RCC 7860 (cell line): ENCODE measurements at regions not wholly inside any gene's neighbourhood (a gene's known extent, or its start where the extent isn't known, plus 50 kb on each side); places are given as distances from the start of the nearest gene placed in this dataset.
"Not testable (repeated sequence)": the region's sequence is repeated elsewhere in the genome, so short reads cannot be mapped to it uniquely, and the experiment has no call there.

Experiments
- DNase-seq: peaks from one replicate; pipeline ENCODE4 v3.0.0-alpha.2; 2015; ENCODE audit warnings: low spot score
- FAIRE-seq: peaks from 2 replicates; lab custom pipeline; 2012; peaks lifted over from hg19 to GRCh38; lab: Jason Lieb, UNC

DNA sequence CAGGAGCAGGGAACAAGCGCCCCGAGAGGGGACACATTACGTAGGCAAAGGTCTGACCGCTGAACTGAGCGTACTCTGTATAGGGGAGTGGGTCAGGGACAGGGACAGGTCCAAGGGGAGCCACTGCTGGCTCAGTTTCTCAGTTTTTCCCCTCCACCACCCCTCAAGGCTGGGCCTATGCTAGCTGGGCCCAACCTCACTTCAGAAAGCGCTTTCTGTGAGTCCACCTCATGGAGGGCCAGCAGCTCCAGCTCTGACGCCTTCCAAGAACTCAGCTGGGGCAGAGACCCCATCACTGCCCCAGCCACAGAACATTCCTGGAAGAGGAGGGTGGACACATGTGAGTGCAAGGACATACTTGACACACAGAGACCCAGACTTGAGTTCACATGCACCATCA lies 242.0 kb downstream of the FOXD2 start:
- no peak for FAIRE-seq

DNA sequence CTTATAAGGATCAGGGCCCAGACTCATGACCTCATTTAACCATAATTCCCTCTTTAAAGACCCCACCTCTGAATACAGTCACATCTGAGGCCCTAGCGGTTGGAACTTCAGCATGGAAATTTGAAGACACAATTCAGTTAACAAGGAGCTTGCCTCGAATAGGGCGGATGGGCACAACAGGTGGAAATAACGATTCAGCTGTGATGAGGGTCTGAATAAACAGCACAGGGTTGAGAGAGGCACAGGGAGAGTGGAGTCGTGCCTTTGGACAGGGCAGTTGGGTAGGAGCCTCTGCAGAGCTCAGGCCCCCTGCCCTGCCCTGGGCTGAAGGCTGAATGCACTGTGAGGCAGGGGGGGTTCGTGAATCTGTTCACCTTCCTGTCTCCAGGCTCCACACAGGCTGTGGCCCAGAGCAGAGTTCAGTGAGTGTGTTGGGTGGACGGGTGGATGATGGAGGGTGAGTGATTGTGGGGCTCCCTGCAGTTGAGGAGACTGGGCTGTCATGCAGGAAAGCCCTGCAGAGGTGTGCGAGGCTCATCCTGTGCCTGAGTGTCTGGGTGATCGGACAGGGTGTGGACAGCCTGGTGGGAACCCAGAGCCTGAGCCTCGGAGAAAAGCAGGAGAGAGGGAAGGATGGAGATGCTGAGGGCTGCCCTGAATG lies 243.1 kb downstream of the FOXD2 start:
- no peak for DNase-seq
- FAIRE-seq, result no peak

More for the DNA sequence above, 242.0 kb downstream of the FOXD2 start:
- no peak for DNase-seq

DNA sequence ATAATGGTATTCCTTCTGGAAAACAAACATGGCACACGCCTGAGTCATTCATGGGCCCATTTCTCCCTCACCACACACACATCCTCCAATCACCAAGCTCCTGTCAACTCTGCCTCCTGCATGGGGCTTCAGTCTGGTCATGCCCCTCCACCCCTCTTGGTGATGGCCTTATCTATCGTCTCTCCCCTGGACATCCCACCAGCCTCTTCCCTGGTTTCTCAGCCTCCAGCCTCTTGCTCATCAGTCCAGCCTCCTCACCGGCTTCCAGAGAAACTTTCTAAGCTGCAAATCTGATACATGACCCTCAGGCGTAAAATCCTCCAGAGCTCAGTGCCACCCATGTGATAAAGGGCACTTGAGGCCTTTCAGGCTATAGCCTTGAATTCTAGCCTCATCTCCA lies 243.9 kb downstream of the FOXD2 start:
- FAIRE-seq (no peak), DNase-seq (no peak)

DNA sequence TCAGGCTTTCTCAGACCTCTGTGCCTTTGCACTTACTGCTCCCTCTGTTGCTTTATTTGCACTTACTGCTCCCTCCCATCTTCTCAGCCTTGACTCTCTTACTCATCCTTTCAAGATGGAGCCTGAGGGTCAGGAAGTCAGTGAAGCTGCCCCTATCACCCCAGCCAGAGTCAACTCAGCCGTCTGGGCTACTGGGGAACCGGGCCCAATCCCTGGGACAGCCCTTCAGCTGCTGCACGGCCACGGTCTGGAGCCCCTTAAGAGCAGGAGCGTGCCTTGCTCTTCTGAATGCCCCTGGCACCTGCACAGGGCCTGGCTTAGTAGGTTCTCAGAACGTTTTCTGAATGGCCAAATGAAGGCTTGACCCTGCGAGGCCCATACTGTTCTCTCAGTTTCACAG lies 244.4 kb downstream of the FOXD2 start:
- FAIRE-seq (no peak), DNase-seq (no peak)

DNA sequence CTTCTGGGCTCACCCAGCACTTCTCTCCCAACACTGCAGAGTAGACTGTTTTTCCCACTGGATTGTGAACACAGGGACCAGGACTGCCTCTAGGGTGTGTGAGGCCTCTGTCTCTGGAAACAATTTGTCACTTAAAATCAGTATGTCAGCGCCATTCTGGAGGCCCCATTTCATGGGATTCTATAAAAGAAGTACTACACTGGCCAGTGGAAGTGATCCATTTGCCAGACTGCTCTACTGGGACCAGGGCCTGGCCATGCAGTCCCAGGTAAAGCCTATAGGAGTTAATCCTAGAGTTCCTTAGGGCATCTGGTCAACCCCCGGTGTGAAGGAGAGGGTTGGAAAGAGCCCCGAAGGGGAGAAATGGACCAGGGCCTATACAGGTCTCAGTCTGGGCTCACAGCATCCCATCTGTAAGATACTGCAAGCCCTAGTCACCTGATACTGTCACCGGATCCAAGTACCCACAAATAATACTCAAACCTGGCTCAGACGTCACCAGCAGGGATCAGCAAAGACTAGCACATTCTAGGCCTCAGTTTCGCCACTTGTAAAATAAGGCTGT lies 245.0 kb downstream of the FOXD2 start:
- DNase-seq, result no peak
- FAIRE-seq, result no peak

DNA sequence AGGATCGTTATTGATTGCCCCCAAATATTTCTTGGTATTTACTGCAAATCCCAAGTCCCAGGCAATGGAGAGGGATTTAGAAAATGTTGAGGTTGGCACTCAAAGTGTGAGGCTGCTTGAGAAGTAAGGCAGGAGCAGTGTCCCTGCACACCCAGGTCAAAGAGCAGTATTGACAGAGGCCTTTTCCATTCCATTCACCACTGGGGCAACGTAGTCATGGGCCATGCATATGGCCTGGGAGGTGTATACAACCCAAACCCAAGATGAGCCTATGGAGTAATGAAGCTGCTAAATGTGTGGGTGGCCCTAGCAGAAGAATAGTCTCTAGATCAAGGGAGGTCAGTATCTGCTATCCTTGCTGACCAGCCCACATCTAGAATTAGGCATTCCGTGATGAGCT lies 245.6 kb downstream of the FOXD2 start:
- DNase-seq (no peak), FAIRE-seq (no peak)

DNA sequence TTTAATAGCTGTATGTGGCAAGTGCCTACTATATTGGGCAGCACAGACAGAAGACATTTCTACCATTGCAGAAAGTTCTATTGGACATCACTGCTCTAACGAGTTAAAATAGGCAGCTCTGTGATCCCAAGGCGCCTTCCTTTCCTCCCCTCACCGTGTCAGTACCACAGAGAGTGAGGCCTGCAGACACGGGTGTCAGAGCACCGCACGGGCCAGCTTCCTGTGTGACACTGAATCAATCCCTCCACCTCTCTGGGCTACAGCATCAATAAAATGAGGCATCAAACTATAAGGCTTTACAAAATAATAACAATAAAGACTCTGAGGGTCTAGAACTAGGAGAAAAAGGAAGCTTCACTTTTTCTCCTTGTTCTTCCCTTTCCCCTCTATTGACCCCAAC lies 246.7 kb downstream of the FOXD2 start:
- FAIRE-seq, result no peak
- no peak for DNase-seq

DNA sequence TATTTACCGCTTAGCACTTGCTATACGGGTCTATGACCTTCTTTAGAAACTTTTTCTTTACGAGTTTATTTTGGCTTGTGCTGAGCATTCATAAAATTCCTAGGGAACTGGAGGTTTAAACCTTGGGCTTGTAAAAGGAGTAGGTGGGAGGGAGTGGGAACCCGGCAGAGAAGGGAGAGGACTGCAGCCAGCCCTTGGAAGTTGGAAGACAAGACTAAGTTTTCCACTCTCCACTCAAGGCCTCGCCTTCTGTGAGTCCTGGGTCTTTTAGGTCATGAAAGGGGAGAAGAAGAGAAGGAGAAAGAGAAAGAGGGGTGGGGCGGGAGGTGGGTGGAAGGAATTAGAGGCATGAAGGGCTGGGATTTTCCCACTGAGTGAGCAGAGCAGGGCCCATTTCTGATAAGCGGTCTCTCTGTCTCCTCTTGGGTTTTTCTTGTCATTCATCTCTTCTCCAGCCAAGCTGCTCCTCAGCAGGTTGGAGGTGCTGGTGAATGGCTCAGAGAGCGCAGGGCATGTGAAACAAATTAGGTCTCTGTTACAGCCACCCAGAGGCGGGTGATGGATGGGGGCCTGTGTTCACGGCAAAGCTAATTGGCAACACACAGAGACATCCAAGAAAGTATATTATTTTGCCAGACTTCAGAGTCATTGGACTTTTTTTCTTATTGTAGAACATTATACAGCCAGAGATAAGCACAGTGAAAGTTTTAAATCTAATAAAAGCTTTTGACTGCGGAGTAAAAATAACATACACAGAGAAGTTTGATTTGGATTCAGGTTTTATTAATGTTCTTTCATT lies 247.3 kb downstream of the FOXD2 start:
- DNase-seq (no peak), FAIRE-seq (no peak)

DNA sequence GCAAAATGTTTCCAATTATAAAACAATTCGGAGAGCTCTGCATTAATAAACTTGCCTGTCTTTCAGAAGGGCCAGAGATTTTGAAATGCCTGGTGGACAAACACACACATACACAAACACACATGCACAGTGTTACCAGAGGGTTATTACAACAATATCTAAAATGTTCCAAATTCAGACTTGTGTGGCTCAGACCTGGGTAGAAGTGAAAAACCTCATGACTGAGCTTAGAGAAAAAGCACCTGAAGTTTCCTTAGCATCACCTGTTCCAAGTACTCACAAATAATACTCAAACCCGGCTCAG lies 247.9 kb downstream of the FOXD2 start:
- DNase-seq (no peak), FAIRE-seq (no peak)

DNA sequence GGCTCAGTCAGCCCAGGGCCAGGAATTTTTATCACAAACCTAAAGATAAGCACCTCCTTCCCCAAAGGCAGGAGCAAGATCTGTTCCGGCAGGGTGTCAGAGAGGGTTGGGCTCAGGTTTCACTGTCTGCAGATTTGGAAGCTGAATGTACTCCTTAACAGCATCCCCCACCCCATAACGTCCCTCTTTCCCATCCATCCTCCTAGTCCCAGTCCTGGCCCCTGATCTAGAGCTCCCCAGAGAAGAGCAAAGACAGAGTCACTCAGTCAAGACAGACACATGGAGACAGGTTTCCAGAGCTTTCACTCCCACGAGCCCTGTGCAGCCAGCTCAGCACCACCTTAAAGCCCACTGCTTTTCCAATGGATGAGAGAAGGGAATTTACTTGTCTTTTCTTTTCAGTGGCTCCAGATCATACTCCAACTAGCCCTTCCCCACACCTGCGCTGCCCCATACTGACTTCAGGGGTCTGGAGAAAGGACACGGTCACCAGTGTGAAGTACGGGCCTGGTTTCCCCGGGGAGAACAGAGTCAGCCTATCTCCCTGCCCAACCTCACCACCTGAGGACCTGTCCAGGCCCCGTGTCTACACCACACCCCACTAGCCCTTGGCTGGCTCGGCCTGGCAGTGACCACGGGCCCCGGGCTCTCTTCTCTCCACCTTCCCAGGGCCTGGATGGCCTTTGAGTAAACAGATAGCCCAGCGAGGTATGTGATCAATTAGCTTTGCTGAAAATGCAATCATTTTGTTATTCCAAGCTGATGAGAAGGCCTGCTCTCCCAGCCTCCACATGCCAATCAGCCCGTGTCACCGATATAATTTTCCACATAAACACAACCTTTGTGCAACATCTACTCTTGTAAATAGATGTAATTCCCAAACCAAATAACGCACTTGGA lies 249.1 kb downstream of the FOXD2 start:
- FAIRE-seq, result no peak
- DNase-seq, result no peak

DNA sequence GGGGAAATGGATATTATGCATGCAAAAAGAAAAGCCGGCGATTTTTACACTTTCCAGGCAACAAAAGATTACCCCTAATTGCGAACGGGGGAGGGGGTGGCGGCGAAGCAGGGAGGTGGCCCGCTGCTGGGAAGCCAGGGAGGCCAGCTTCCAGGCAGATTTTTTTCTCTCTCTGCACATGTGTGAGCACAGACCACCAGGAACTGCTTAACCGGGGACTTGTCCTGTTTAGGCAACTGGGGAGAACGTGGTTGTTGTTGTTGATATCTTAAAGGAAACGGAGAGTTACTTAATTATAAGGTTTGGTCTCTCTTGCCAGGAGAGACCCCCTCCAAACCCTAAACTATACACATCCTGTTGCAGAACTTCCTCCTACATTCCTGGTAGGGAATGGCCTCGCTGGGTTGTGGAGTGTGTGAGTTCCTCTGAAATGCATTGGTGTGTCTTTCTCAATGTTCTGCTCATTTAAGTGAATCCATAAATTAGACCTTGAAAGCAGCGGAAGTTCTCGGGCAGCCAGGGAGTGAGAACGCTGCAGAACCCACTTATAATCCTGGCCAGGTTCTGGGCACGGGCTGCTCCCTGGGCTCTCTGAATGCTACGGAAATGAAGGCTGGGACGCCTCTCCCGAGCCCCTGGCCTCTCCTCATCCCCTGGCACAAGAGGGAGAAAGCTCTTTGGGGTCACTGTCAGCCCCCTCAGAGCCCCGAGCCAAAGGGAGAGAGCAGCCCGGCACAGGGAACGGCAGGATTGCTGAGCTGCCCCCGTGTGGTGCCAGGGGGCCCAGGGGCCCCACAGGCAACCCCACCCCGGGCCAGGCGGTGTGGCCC lies 250.0 kb downstream of the FOXD2 start:
- FAIRE-seq, result no peak
- no peak for DNase-seq

DNA sequence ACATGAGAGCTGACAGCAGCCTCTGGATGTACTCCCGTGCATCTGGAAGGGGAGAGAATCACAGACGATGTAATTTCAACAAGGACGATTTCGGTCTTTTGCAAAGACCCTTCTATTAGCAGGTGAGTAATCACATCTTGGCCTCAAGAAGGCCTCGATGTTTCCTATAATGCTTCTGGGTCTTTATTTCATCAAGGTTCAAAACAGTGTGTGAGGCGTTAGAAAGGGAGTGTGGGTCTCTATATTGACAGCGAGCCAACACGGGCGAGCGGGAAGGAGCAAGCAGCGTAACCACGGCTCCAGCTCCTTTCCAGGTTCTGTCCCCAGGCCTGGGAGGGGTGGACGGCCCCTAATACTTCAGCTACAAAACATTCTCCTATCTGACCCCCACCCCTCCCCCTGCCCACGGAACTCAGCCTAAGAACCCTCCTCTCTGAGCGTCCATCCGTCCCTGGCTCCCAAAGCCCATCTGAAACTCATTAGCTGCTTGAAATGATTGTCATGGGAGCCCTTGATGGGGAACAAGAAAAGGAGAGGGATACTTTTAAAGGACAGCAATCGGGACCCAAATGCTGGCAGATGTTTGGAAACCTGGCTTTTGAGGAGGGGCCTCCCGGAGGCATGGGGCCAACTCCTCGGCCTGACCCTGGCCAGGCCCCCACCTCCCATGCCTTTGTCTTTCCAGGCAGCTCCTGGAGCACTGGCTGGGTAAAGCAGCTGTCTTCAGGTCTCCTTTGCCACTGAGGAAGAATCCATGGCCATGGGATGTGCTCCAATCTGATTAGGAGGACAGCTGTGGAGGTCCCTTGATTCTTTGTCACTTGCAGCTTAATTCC lies 250.8 kb downstream of the FOXD2 start:
- DNase-seq, result no peak
- FAIRE-seq, result no peak

DNA sequence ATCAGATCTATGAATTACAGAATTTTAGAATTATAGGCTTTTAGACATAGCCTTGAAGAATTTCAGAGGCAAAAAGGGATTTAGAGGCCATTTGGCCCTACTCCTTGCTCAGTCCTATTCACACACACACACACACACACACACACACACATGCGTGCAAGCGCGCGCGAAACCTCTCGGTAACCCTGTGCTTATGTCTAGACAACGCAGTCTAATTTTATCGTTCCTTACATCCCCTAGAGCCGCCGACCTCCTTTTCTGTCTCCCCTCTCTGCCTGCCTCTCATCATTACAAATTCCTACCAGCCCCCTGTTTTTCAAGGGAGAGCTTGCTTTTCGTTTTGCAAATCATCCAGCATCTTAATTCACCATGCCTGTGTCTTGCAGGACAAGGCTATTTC lies 252.1 kb downstream of the FOXD2 start:
- no peak for DNase-seq
- no peak for FAIRE-seq

DNA sequence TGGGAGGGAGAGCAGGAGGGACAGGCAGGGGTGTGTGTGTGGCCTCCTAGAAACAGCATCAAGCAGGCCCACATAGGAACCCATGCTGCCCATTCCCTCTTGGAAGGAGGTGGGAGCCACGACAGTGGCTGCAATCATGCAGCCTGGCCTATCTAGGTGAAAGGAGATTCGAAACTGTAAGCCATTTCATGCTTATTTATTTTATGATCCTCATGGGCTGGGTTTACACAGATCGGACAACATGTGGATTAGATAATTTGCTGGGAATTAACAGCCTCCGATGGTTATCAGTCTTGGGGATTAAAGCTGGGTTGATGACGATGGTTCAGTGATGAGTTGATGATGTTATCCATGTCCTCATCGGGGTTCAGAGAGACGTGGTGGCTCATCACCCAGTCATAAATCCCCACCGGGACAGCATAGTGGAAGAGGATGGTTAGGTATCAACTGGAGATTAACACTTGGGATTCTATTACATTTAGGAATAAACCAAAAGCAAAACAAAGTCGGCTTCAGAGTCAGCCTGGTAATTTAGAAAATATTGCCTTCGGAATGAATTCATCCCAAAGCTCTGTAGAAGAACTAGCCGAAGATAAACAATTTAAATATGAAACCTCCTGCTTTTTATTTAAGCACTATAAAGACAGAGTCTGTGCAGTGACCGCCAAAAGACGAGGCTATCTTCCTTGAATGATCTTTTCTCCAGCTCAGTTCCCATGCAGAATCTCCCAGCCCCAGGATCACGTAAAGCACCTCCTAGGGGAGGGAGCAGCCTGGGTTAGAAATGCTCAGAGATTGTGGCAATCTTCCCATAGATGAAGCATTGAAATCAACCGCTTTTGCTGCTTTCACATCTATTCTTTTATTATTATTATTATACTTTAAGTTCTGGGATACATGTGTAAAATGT lies 252.8 kb downstream of the FOXD2 start:
- DNase-seq, result no peak
- no peak for FAIRE-seq

DNA sequence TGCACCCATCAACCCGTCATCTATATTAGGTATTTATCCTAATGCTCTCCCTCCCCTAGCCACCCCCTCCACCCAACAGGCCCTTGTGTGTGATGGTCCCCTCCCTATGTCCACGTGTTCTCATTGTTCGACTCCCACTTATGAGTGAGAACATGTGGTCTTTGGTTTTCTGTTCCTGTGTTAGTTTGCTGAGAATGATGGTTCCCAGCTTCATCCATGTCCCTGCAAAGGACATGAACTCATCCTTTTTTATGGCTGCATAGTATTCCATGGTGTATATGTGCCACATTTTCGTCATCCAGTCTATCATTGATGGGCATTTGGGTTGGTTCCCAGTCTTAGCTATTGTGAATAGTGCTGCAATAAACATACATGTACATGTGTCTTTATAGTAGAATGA lies 253.4 kb downstream of the FOXD2 start:
- DNase-seq, FAIRE-seq: not testable (repeated sequence)

DNA sequence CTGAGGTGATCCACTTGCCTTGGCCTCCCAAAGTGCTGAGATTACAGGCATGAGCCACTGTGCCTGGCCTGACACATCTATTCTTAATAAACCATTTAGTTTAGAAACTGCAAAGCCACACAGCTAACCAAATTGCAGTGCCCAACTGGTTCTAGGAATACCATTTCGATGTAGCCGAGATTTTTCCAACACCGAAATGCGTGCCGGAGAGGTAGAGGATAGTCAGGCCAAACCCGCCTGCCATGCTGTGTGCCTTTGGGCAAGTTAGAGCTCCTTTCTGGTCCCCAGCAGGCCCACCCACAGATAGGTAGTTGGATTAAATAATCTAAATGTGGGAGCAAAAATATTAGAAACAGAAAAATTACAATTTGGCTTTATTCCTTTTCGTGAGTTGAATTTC lies 254.4 kb downstream of the FOXD2 start:
- FAIRE-seq, result no peak
- no peak for DNase-seq

DNA sequence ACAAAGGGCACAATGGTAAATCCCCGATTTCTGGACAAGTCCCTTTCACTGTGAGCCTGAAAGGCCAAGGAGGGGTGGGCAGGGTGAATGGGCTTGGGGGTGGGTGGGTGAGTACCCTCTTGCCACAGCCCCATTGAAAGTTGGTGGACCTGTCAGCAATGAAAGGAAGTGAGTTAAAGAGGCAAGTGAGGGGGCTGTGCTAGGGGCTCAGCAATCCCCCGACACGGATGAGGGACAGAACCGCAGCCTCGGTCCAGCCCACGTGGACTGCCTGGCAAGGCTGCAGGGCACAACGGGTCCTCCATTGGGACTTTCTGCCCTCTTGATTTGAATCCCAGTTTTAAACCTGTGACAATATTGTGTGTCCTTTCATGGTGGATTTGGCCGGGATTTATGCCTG lies 255.3 kb downstream of the FOXD2 start:
- no peak for DNase-seq
- no peak for FAIRE-seq

DNA sequence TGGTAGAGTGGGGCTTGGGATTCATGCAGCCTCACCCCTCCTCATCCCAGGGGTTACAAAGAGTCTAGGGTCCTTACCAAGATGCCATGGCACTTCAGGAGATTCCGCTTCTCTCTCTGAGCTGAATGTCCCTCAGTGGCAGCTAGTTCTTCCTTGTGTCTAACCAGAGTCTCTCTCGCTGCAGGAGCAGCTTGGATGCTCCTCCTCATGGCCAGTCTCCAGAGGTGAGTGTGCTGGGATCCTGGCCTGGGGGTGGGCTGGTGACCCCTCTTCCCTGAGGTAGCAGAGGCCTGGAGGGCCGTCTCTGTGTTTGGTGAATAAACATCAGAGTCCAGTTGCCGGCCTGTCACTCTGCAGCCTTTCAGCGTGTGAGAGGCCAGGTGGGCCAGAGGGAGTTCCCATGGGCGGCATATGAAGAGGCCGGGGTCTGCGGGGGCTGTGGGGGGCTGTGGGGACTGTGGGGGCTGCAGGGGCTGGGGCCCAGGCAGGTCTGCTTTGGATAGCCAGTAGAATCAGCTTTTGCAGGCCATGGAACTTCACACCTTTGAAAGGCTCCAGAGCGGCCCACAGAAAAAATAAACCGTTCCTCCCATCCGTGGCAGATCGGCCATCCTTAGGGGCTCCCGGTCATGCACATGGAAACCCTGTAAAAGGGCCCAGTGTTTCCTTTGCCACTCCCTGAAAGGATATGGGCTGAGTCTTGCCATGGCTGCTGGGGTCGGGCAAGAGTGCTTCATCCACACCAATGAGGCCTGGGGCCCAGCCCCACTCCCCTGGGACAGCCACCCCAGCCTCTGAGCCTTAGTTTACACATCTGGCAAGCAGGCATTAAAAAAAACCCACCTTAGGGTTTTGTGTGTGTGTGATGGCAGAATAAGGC lies 256.4 kb downstream of the FOXD2 start:
- FAIRE-seq (no peak), DNase-seq (no peak)
